ENCODE measurements at regions not wholly inside any gene's neighbourhood (a gene's known extent, or its start where the extent isn't known, plus 50 kb on each side); places are given as distances from the start of the nearest gene placed in this dataset.

DNA sequence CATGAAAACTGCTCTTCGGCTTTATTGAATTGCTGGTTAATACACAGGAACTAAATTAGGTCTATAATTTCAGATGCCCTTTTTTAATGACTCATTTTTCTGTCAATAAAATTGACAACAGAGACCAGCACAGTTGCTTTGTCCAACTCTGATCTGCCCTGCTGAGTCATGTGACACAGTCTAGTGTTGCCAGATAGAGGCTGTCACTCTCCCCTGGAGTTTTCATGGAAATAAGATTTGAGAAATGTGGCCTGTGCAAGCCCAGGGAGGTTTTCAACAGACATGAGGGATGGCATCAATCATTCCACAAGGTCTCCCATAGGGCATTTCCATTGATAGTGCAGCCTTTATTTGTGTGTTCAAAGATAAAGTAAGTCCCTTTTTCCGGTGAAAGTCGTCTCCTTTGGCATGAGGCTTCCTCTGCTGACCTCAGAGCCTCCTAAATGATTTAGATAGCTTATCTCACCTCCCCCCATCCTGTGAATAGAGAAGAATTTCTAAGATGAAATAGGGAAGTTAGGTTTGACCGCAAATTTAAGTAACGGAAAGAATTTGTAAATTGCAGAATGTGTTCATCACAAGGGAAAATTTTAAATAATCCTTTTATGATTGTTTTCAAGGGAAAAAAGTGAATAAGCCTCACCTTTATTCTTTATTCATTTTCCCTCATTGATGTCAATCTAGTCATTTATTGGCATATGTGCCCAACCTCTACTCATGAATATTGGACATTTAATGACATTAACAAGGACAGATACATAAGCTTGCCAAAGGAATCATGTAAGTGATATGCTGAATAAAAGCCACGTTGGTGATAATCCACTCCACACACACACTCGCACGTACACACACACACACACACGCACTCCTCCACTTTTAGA lies 277.7 kb downstream of the ADGB start (continued):
- no peak for TF ChIP-seq ZNF124 (CRISPR knock-in tag; IDR thresholded peaks at IDR 0.05)

DNA sequence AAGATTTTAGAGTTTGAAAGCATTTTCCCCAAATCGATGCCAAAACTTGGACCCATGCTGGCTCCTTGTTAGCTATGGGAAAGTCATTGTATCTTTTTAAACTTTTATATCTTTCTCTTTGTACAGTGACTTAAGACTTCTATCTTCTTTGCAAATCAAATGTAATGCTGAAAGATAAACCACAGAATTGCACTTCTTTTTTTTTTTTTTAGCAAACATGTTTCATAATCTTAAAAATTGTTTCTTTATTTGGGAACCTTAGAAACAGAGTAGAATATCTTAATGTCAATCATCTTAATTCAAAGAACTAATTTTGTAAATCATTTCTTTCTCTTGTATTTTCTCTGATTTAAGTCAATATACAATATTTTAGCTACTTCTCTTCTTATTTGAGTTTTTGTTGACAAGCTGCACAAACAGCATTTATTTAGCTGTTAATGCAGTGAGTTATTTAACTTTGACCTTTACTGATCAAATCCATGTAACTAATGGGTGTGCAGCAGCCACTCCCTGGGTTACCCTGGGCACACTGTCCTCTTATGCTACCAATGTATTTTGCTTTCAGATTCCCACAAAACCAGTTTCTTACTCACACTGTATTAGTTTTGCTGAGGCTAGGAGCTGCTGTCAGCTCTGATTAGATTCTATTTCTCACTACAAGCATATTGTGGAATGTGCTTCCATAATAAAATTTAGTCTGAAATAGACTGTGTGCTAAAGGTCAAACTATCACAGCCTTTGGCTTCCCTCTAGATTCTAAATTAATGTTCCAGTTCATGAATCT lies 279.6 kb downstream of the ADGB start:
- Histone ChIP-seq H3K9me3 (ENCODE audit: low read length) (no peaks in the 10 kb centered on the region), H3K79me2 (ENCODE audit: insufficient read depth, low read length) (no peaks in the 10 kb centered on the region), H4K20me1 (ENCODE audit: insufficient read depth, low read length) (no peaks in the 10 kb centered on the region), H2AFZ (ENCODE audit: low read length) (no peak overlapping the region), H3K27me3 (ENCODE audit: control insufficient read depth in 1 of 2, insufficient read depth in 2 of 2, low read length in 2 of 2) (no peaks in the 10 kb centered on the region), H3K4me1 (ENCODE audit: insufficient read depth, low read length) (no peaks in the 10 kb centered on the region), H3K27ac (ENCODE audit: extremely low read length, insufficient read depth, low read length) (no peak overlapping the region), H3K4me3 (replicated peaks in 1 of 3; ENCODE audit: insufficient read depth in 1 of 3, low read depth in 2 of 3, low read length in 3 of 3) (no peak overlapping the region), H3K4me2 (ENCODE audit: low read depth, low read length) (no peak overlapping the region), H3K36me3 (replicated peaks in 1 of 2; ENCODE audit: control insufficient read depth in 1 of 2, insufficient read depth in 2 of 2, low read length in 2 of 2) (no peaks in the 10 kb centered on the region), H3K9ac (ENCODE audit: insufficient read depth, low read depth, low read length) (no peak overlapping the region)
- DNase-seq (ENCODE audit: low spot score) (no peak), ATAC-seq (no peak), FAIRE-seq (no peak)
- WGBS (ENCODE audit: low lambda C conversion rate): 3% methylated on average over 1 of the region's 1 CpG
- BruUV-seq (replicated peaks): no TSS peak
- in situ Hi-C loops (cut with HindIII; ENCODE audit: extremely low pct_ligation_motif_present, low pct_unique_long_range_greater_than_20kb) (no loop called here), intact Hi-C loops (cut with micrococcal nuclease; ENCODE audit: unreplicated experiment) (no loop called here)
- POLR2A ChIA-PET: no interaction called here
- CTCF ChIA-PET (ENCODE audit: low intra/inter-chr PET ratio, low total read pairs): no interaction called here
- no peak for TF ChIP-seq ZNF367 (CRISPR knock-in tag; IDR thresholded peaks at IDR 0.05; ENCODE audit: borderline replicate concordance)
- no peak for TF ChIP-seq PHB2 (IDR thresholded peaks at IDR 0.05; ENCODE audit: partially characterized antibody)
- TF ChIP-seq CHCHD3 (CRISPR knock-in tag; IDR thresholded peaks at IDR 0.05): no peak
- TF ChIP-seq ZNF552 (CRISPR knock-in tag; IDR thresholded peaks at IDR 0.05; ENCODE audit: borderline replicate concordance): no peak
- no peak for TF ChIP-seq FOXC1 (CRISPR knock-in tag; IDR thresholded peaks at IDR 0.05; ENCODE audit: borderline replicate concordance)
- TF ChIP-seq SRSF4 (IDR thresholded peaks at IDR 0.05; ENCODE audit: low read depth, low read length, poor library complexity, severe bottlenecking): no peak
- TF ChIP-seq ZNF576 (CRISPR knock-in tag; IDR thresholded peaks at IDR 0.05): no peak
- TF ChIP-seq ZNF331 (CRISPR knock-in tag; IDR thresholded peaks at IDR 0.05): no peak
- no peak for TF ChIP-seq ZSCAN31 (CRISPR knock-in tag; IDR thresholded peaks at IDR 0.05; ENCODE audit: low read depth)
- no peak for TF ChIP-seq ZNF407 (CRISPR knock-in tag; IDR thresholded peaks at IDR 0.05; ENCODE audit: not compliant biosample characterization)
